OCI-LY1 (cell line): ENCODE measurements at regions not wholly inside any gene's neighbourhood (a gene's known extent, or its start where the extent isn't known, plus 50 kb on each side); places are given as distances from the start of the nearest gene placed in this dataset.

ENCODE experiments used
- CTCF ChIP-seq: fragments of 200-600 bp; sonication (generic), shearing (Covaris generic); IDR thresholded peaks from 2 replicates; pipeline ENCODE4 v1.5.1; 2017; ENCODE audit warnings: mild to moderate bottlenecking, antibody characterized with exemption, low read length, moderate library complexity, mixed read lengths
- EZH2 ChIP-seq: fragments of 200-600 bp; sonication (generic), shearing (Covaris generic); IDR thresholded peaks from 2 replicates; pipeline ENCODE4 v1.8.0; 2017; ENCODE audit warnings: borderline replicate concordance, mixed run types, mild to moderate bottlenecking, antibody characterized with exemption, low read length, moderate library complexity, mixed read lengths

GRCh38 chr16:85321509-85322271, 209.4 kb upstream of the CIBAR2 start:
- TF ChIP-seq CTCF, result no peak
- TF ChIP-seq EZH2, result no peak
